ENCODE measurements at regions not wholly inside any gene's neighbourhood (a gene's known extent, or its start where the extent isn't known, plus 50 kb on each side); places are given as distances from the start of the nearest gene placed in this dataset.

DNA sequence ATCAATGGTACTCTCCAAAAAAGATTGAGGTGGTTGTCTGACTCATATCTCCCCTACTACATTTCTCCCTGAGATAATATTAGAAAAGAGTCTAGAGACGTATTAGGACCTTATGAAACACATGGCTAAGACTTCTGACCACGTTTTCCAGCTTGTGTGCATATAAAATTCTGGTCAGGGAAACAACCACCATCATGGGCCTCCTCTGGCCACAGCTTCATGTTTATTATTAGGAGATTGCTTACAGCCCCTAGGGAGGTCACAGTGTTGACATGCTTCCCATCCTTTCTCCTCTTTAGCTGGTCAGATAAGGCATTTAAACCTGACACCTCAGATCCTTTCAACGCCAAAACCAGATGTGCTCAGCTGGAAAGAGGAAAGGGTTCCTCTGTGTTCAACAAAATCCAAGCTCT is 620.2 kb downstream of the PLPP3 start:
- H3K9me3 ChIP-seq (ENCODE audit: low read length) = no peaks in the 10 kb centered on the region
- no peaks in the 10 kb centered on the region for H3K36me3 ChIP-seq (replicated peaks in 1 of 2; ENCODE audit: control insufficient read depth in 1 of 2, insufficient read depth in 2 of 2, low read length in 2 of 2)
- H3K9ac ChIP-seq (ENCODE audit: insufficient read depth, low read depth, low read length) = no peak overlapping the region
- CTCF ChIA-PET (ENCODE audit: low intra/inter-chr PET ratio, low total read pairs) = no interaction called here
- in situ Hi-C loops (cut with HindIII; ENCODE audit: extremely low pct_ligation_motif_present, low pct_unique_long_range_greater_than_20kb) (no loop called here), intact Hi-C loops (cut with micrococcal nuclease; ENCODE audit: unreplicated experiment) (no loop called here)
- DNase-seq (ENCODE audit: low spot score) = no peak
- H3K27ac ChIP-seq (ENCODE audit: extremely low read length, insufficient read depth, low read length) = no peak overlapping the region
- H4K20me1 ChIP-seq (ENCODE audit: insufficient read depth, low read length) = no peaks in the 10 kb centered on the region
- no peaks in the 10 kb centered on the region for H3K27me3 ChIP-seq (ENCODE audit: control insufficient read depth in 1 of 2, insufficient read depth in 2 of 2, low read length in 2 of 2)
- 1% methylated on average over 3 of the region's 3 CpGs for whole genome bisulfite sequencing (ENCODE audit: low lambda C conversion rate)
- no peak overlapping the region for H3K4me2 ChIP-seq (ENCODE audit: low read depth, low read length)
- no peak for FAIRE-seq
- no peak overlapping the region for H3K4me3 ChIP-seq (replicated peaks in 1 of 3; ENCODE audit: insufficient read depth in 1 of 3, low read depth in 2 of 3, low read length in 3 of 3)
- H2AFZ ChIP-seq (ENCODE audit: low read length) = no peak overlapping the region
- POLR2A ChIA-PET = no interaction called here
- no peaks in the 10 kb centered on the region for H3K4me1 ChIP-seq (ENCODE audit: insufficient read depth, low read length)
- no TSS peak for BruUV-seq (replicated peaks)
- TF ChIP-seq GTF2F1 (IDR thresholded peaks at IDR 0.05; ENCODE audit: low read length) = no peak
- TF ChIP-seq, protein P1, sequence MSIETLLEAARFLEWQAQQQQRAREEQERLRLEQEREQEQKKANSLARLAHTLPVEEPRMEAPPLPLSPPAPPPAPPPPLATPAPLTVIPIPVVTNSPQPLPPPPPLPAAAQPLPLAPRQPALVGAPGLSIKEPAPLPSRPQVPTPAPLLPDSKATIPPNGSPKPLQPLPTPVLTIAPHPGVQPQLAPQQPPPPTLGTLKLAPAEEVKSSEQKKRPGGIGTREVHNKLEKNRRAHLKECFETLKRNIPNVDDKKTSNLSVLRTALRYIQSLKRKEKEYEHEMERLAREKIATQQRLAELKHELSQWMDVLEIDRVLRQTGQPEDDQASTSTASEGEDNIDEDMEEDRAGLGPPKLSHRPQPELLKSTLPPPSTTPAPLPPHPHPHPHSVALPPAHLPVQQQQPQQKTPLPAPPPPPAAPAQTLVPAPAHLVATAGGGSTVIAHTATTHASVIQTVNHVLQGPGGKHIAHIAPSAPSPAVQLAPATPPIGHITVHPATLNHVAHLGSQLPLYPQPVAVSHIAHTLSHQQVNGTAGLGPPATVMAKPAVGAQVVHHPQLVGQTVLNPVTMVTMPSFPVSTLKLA (IDR thresholded peaks at IDR 0.05) = peak; percentile 93
- TF ChIP-seq CBX1 (IDR thresholded peaks at IDR 0.05; ENCODE audit: low read depth) = no peak
- TF ChIP-seq ZNF282 (IDR thresholded peaks at IDR 0.05; ENCODE audit: partially characterized antibody) = no peak
- no peak for TF ChIP-seq EHMT2 (IDR thresholded peaks at IDR 0.05; ENCODE audit: borderline replicate concordance, low read depth, low read length)
- TF ChIP-seq CENPT (CRISPR knock-in tag; IDR thresholded peaks at IDR 0.05; ENCODE audit: low read depth) = no peak
- no peak for TF ChIP-seq ZNF20 (CRISPR knock-in tag; IDR thresholded peaks at IDR 0.05)
- no peak for TF ChIP-seq ZNF883 (CRISPR knock-in tag; IDR thresholded peaks at IDR 0.05; ENCODE audit: not compliant biosample characterization)
- no peak for TF ChIP-seq ARNTL (CRISPR knock-in tag; IDR thresholded peaks at IDR 0.05)
- no peaks in the 10 kb centered on the region for H3K79me2 ChIP-seq (ENCODE audit: insufficient read depth, low read length)
- no peak for ATAC-seq

DNA sequence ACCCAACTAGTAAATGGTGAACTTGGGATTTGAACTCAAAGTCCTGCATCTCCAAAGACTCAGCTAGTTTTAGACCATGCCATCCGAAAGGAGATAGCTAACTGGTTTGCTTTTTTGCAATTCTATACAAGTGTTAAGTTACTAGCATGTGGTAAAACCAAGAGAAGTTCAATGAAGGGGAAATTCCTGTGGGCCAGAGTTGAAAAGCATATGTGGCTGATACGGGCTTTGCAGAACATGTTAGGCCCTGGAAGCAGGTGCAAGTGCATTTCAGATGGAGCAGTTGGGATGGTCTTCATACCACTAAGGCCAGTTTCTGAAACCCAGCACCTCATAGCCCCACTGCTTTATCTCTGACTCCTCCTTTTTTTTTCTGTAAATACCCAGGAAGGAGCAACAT is 620.9 kb downstream of the PLPP3 start:
- Histone ChIP-seq H2AFZ (ENCODE audit: low read length) (no peak overlapping the region), H3K9me3 (ENCODE audit: low read length) (0 out of 2 replicates have a peak, but pooled peaks cover 1% of the 10 kb centered on the region), H3K27me3 (ENCODE audit: control insufficient read depth in 1 of 2, insufficient read depth in 2 of 2, low read length in 2 of 2) (no peaks in the 10 kb centered on the region), H3K4me3 (replicated peaks in 1 of 3; ENCODE audit: insufficient read depth in 1 of 3, low read depth in 2 of 3, low read length in 3 of 3) (no peak overlapping the region), H3K4me1 (ENCODE audit: insufficient read depth, low read length) (no peaks in the 10 kb centered on the region), H3K9ac (ENCODE audit: insufficient read depth, low read depth, low read length) (no peak overlapping the region), H3K4me2 (ENCODE audit: low read depth, low read length) (no peak overlapping the region), H3K36me3 (replicated peaks in 1 of 2; ENCODE audit: control insufficient read depth in 1 of 2, insufficient read depth in 2 of 2, low read length in 2 of 2) (no peaks in the 10 kb centered on the region), H3K79me2 (ENCODE audit: insufficient read depth, low read length) (no peaks in the 10 kb centered on the region), H4K20me1 (ENCODE audit: insufficient read depth, low read length) (no peaks in the 10 kb centered on the region), H3K27ac (ENCODE audit: extremely low read length, insufficient read depth, low read length) (no peak overlapping the region)
- ATAC-seq (no peak), FAIRE-seq (no peak), DNase-seq (ENCODE audit: low spot score) (no peak)
- BruUV-seq (replicated peaks) = no TSS peak
- intact Hi-C loops (cut with micrococcal nuclease; ENCODE audit: unreplicated experiment) (no loop called here), in situ Hi-C loops (cut with HindIII; ENCODE audit: extremely low pct_ligation_motif_present, low pct_unique_long_range_greater_than_20kb) (no loop called here)
- ChIA-PET CTCF (ENCODE audit: low intra/inter-chr PET ratio, low total read pairs) (no interaction called here), POLR2A (no interaction called here)
- WGBS (ENCODE audit: low lambda C conversion rate) = 0% methylated on average over 2 of the region's 2 CpGs
- TF ChIP-seq ZNF766 (CRISPR knock-in tag; IDR thresholded peaks at IDR 0.05; ENCODE audit: borderline replicate concordance) = no peak
- TF ChIP-seq, protein P2, sequence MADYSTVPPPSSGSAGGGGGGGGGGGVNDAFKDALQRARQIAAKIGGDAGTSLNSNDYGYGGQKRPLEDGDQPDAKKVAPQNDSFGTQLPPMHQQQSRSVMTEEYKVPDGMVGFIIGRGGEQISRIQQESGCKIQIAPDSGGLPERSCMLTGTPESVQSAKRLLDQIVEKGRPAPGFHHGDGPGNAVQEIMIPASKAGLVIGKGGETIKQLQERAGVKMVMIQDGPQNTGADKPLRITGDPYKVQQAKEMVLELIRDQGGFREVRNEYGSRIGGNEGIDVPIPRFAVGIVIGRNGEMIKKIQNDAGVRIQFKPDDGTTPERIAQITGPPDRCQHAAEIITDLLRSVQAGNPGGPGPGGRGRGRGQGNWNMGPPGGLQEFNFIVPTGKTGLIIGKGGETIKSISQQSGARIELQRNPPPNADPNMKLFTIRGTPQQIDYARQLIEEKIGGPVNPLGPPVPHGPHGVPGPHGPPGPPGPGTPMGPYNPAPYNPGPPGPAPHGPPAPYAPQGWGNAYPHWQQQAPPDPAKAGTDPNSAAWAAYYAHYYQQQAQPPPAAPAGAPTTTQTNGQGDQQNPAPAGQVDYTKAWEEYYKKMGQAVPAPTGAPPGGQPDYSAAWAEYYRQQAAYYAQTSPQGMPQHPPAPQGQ (CRISPR knock-in tag; IDR thresholded peaks at IDR 0.05; ENCODE audit: borderline replicate concordance) = no peak
- TF ChIP-seq ZBTB7A (CRISPR knock-in tag; IDR thresholded peaks at IDR 0.05) = no peak
- no peak for TF ChIP-seq TRIM24 (CRISPR knock-in tag; IDR thresholded peaks at IDR 0.05)
- TF ChIP-seq RNF2 (conservative IDR thresholded peaks at IDR 0.05; ENCODE audit: low read depth) = no peak
- no peak for TF ChIP-seq HES4 (CRISPR knock-in tag; IDR thresholded peaks at IDR 0.05; ENCODE audit: borderline replicate concordance)
- TF ChIP-seq ZNF790 (CRISPR knock-in tag; IDR thresholded peaks at IDR 0.05; ENCODE audit: borderline replicate concordance) = no peak
- TF ChIP-seq, protein P3, sequence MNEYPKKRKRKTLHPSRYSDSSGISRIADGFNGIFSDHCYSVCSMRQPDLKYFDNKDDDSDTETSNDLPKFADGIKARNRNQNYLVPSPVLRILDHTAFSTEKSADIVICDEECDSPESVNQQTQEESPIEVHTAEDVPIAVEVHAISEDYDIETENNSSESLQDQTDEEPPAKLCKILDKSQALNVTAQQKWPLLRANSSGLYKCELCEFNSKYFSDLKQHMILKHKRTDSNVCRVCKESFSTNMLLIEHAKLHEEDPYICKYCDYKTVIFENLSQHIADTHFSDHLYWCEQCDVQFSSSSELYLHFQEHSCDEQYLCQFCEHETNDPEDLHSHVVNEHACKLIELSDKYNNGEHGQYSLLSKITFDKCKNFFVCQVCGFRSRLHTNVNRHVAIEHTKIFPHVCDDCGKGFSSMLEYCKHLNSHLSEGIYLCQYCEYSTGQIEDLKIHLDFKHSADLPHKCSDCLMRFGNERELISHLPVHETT (CRISPR knock-in tag; conservative IDR thresholded peaks at IDR 0.05) = no peak
